Liver (tissue), 8 donors: ENCODE measurements at regions not wholly inside any gene's neighbourhood (a gene's known extent, or its start where the extent isn't known, plus 50 kb on each side); places are given as distances from the start of the nearest gene placed in this dataset.

Source experiments
- DNase-seq: peaks from one replicate; pipeline ENCODE4 v3.0.0-alpha.2; 2017; ENCODE audit warnings: low spot score
- H3K27ac ChIP-seq, 2 donors: one replicate each; pipeline ENCODE4 v1.7.0; 2013; ENCODE audit warnings: inconsistent platforms in 2 of 2, low read length in 2 of 2, control low read depth in 1 of 2, low read depth in 1 of 2, mild to moderate bottlenecking in 1 of 2
- H3K27me3 ChIP-seq, 4 donors: one replicate each; pipeline versions ENCODE4 v1.6.1 to v1.7.0; 2013; ENCODE audit warnings: low read length in 3 of 4, inconsistent platforms in 1 of 4, mild to moderate bottlenecking in 1 of 4, moderate library complexity in 1 of 4; ENCODE audit not compliant: control insufficient read depth in 4 of 4, insufficient read depth in 4 of 4
- H3K36me3 ChIP-seq, 4 donors: one replicate each; pipeline versions ENCODE4 v1.6.1 to v1.7.0; 2013; ENCODE audit warnings: low read length in 3 of 4, mild to moderate bottlenecking in 3 of 4, low read depth in 1 of 4, moderate library complexity in 1 of 4; ENCODE audit not compliant: control insufficient read depth in 4 of 4, insufficient read depth in 3 of 4
- H3K4me1 ChIP-seq, 4 donors: one replicate each; pipeline versions ENCODE4 v1.6.1 to v1.7.0; 2013; ENCODE audit warnings: low read length in 3 of 4, mild to moderate bottlenecking in 3 of 4, moderate library complexity in 1 of 4; ENCODE audit not compliant: control insufficient read depth in 4 of 4, insufficient read depth in 4 of 4
- H3K4me3 ChIP-seq, 3 donors: one replicate each; pipeline versions ENCODE4 v1.6.1 to v1.7.0; 2013; ENCODE audit warnings: low read length in 3 of 3, control low read depth in 1 of 3, low read depth in 1 of 3, mild to moderate bottlenecking in 1 of 3
- H3K9ac ChIP-seq, 2 donors: one replicate each; pipeline ENCODE4 v1.7.0; 2013; ENCODE audit warnings: low read length in 2 of 2, mild to moderate bottlenecking in 2 of 2, moderate library complexity in 2 of 2, control low read depth in 1 of 2, low read depth in 1 of 2
- H3K9me3 ChIP-seq, 4 donors: one replicate each; pipeline versions ENCODE4 v1.6.1 to v1.7.0; 2013; ENCODE audit warnings: low read length in 3 of 4; ENCODE audit not compliant: control insufficient read depth in 4 of 4
- ATF3 ChIP-seq: IDR thresholded peaks from 2 replicates; pipeline ENCODE4 v1.6.1; 2016; ENCODE audit warnings: antibody characterized with exemption
- CTCF ChIP-seq: fragments of 150-350 bp; IDR thresholded peaks from 2 replicates; pipeline ENCODE4 v1.5.1; 2017; ENCODE audit warnings: improper control_type of control experiment, low read depth, low read length; ENCODE audit not compliant: missing input control
- EGR1 ChIP-seq, 2 donors: IDR thresholded peaks; 2 replicates each; pipeline ENCODE4 v1.6.1; 2016 to 2018; ENCODE audit warnings: antibody characterized with exemption in 2 of 2, low read depth in 2 of 2
- FOXA1 ChIP-seq: IDR thresholded peaks from 2 replicates; pipeline ENCODE4 v1.6.1; 2016; ENCODE audit warnings: antibody characterized with exemption
- FOXA2 ChIP-seq: IDR thresholded peaks from 2 replicates; pipeline ENCODE4 v1.6.1; 2016; ENCODE audit warnings: antibody characterized with exemption
- GABPA ChIP-seq, 2 donors: IDR thresholded peaks in 1 of 2; conservative IDR thresholded peaks in 1 of 2; 2 replicates each; pipeline ENCODE4 v1.6.1; 2016; ENCODE audit warnings: antibody characterized with exemption in 2 of 2, mild to moderate bottlenecking in 1 of 2, moderate library complexity in 1 of 2
- HNF4A ChIP-seq, 2 donors: conservative IDR thresholded peaks; 2 replicates each; pipeline ENCODE4 v1.6.1; 2016; ENCODE audit warnings: antibody characterized with exemption in 2 of 2, mild to moderate bottlenecking in 2 of 2
- HNF4G ChIP-seq: IDR thresholded peaks from 2 replicates; pipeline ENCODE4 v1.6.1; 2016; ENCODE audit warnings: antibody characterized with exemption
- JUND ChIP-seq, 2 donors: IDR thresholded peaks; 2 replicates each; pipeline ENCODE4 v1.6.1; 2016; ENCODE audit warnings: antibody characterized with exemption in 2 of 2
- NR2F2 ChIP-seq: IDR thresholded peaks from 2 replicates; pipeline ENCODE4 v1.6.1; 2016; ENCODE audit warnings: antibody characterized with exemption
- RAD21 ChIP-seq, 2 donors: IDR thresholded peaks; 2 replicates each; pipeline ENCODE4 v1.6.1; 2016; ENCODE audit warnings: antibody characterized with exemption in 2 of 2, mild to moderate bottlenecking in 2 of 2
- RXRA ChIP-seq, 2 donors: IDR thresholded peaks; 2 replicates each; pipeline ENCODE4 v1.6.1; 2017 to 2018; ENCODE audit warnings: antibody characterized with exemption in 2 of 2, mild to moderate bottlenecking in 1 of 2
- SP1 ChIP-seq: IDR thresholded peaks from 2 replicates; pipeline ENCODE4 v1.6.1; 2018; ENCODE audit warnings: antibody characterized with exemption, mild to moderate bottlenecking
- TAF1 ChIP-seq: conservative IDR thresholded peaks from 2 replicates; pipeline ENCODE4 v1.6.1; 2016; ENCODE audit warnings: antibody characterized with exemption, mild to moderate bottlenecking
- YY1 ChIP-seq: IDR thresholded peaks from 2 replicates; pipeline ENCODE4 v1.6.1; 2016; ENCODE audit warnings: antibody characterized with exemption, mild to moderate bottlenecking
- WGBS: extraction: QIAGEN DNeasy Blood & Tissue Kit; methylation state at CpG from one replicate; pipeline ENCODE4 v1.1.7; 2013; 5-methylcytosine and 5-hydroxymethylcytosine counted together
- TF ChIP-seq, protein P1 (sequence below): IDR thresholded peaks from 2 replicates; pipeline ENCODE4 v1.6.1; 2016; ENCODE audit warnings: antibody characterized with exemption
- TF ChIP-seq, protein P2 (sequence below): IDR thresholded peaks from 2 replicates; pipeline ENCODE4 v1.6.1; 2016; ENCODE audit warnings: antibody characterized with exemption
- donor health status: healthy.
- donor health status: healthy.
- donor health status: healthy.
- donor health status: healthy.
- donor health status: healthy.

DNA sequence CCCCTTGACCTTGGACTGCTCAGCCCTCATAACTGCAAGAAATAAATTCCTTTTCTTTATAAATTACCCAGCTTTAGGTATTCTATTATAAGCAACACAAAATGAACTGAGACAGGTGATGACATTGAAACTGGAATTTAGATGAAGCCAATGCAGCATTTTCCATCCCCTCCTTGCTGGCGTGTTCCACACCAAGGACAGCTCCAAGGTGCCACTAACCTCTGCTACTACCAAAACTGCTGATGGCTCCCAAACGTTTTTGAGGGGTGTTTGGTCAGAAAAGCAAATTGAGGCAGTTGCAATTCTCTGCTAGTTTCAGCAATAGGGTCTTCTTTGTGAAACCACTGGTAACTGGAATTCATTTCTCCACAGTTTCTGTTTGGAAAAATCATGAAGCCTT lies 124.8 kb downstream of the DRD1 start:
- no peaks in the 10 kb centered on the region for H3K4me1 ChIP-seq
- no peaks in the 10 kb centered on the region for H3K9me3 ChIP-seq
- no peaks in the 10 kb centered on the region for H3K27me3 ChIP-seq
- no peak for TF ChIP-seq RXRA (IDR thresholded peaks at IDR 0.05)
- TF ChIP-seq CTCF = no peak
- no peak for TF ChIP-seq ATF3
- TF ChIP-seq FOXA1 = no peak
- TF ChIP-seq HNF4G = no peak
- TF ChIP-seq EGR1 (IDR thresholded peaks at IDR 0.05; ENCODE audit: low read depth in 2 of 2) = no peak
- TF ChIP-seq RAD21 (IDR thresholded peaks at IDR 0.05) = no peak
- no peak for TF ChIP-seq GABPA (IDR thresholded peaks at IDR 0.05 in 1 of 2, conservative IDR thresholded peaks at IDR 0.05 in 1 of 2)
- no peak for TF ChIP-seq YY1
- no peak for TF ChIP-seq HNF4A (conservative IDR thresholded peaks at IDR 0.05)
- TF ChIP-seq, protein P1, sequence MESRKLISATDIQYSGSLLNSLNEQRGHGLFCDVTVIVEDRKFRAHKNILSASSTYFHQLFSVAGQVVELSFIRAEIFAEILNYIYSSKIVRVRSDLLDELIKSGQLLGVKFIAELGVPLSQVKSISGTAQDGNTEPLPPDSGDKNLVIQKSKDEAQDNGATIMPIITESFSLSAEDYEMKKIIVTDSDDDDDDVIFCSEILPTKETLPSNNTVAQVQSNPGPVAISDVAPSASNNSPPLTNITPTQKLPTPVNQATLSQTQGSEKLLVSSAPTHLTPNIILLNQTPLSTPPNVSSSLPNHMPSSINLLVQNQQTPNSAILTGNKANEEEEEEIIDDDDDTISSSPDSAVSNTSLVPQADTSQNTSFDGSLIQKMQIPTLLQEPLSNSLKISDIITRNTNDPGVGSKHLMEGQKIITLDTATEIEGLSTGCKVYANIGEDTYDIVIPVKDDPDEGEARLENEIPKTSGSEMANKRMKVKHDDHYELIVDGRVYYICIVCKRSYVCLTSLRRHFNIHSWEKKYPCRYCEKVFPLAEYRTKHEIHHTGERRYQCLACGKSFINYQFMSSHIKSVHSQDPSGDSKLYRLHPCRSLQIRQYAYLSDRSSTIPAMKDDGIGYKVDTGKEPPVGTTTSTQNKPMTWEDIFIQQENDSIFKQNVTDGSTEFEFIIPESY = no peak
- TF ChIP-seq, protein P2, sequence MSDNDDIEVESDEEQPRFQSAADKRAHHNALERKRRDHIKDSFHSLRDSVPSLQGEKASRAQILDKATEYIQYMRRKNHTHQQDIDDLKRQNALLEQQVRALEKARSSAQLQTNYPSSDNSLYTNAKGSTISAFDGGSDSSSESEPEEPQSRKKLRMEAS = no peak
- no peak for TF ChIP-seq SP1
- TF ChIP-seq FOXA2 = no peak
- TF ChIP-seq NR2F2 = no peak
- TF ChIP-seq TAF1 = no peak
- TF ChIP-seq JUND (IDR thresholded peaks at IDR 0.05) = no peak
- H3K27ac ChIP-seq = no peak overlapping the region
- 33% methylated on average over 2 of the region's 2 CpGs for WGBS
- no peak overlapping the region for H3K9ac ChIP-seq
- DNase-seq = no peak
- no peak overlapping the region for H3K4me3 ChIP-seq
- no peaks in the 10 kb centered on the region for H3K36me3 ChIP-seq

GRCh38 chr5:175317872-175318271 lies 126.1 kb downstream of the DRD1 start:
- no peak for TF ChIP-seq RXRA (IDR thresholded peaks at IDR 0.05)
- TF ChIP-seq HNF4G = no peak
- no peak for TF ChIP-seq TAF1

More at GRCh38 chr5:175317872-175318271, 126.1 kb downstream of the DRD1 start:
- no peaks in the 10 kb centered on the region for H3K27me3 ChIP-seq
- H3K27ac ChIP-seq = no peak overlapping the region
- H3K9me3 ChIP-seq = no peaks in the 10 kb centered on the region
- DNase-seq = no peak
- H3K9ac ChIP-seq = no peak overlapping the region
- H3K4me1 ChIP-seq = no peaks in the 10 kb centered on the region
- H3K4me3 ChIP-seq = no peak overlapping the region
- H3K36me3 ChIP-seq = no peaks in the 10 kb centered on the region
